ENCODE measurements at regions not wholly inside any gene's neighbourhood (a gene's known extent, or its start where the extent isn't known, plus 50 kb on each side); places are given as distances from the start of the nearest gene placed in this dataset.

GRCh38 chr12:124661341-124661740 lies 93.9 kb upstream of the NCOR2 start:
- TF ChIP-seq POLR2A (IDR thresholded peaks at IDR 0.05) (no peak), CTCF (IDR thresholded peaks at IDR 0.05) (no peak), EP300 (IDR thresholded peaks at IDR 0.05) (no peak), POLR2AphosphoS5 (IDR thresholded peaks at IDR 0.05) (no peak)

All from upper lobe of left lung (tissue), 4 donors.